H9 (cell line): ENCODE measurements at regions not wholly inside any gene's neighbourhood (a gene's known extent, or its start where the extent isn't known, plus 50 kb on each side); places are given as distances from the start of the nearest gene placed in this dataset.

Experiments
- DNase-seq: peaks from one replicate; pipeline ENCODE4 v3.0.0-alpha.2; 2017
- H2AFZ ChIP-seq: one replicate; pipeline ENCODE4 v1.6.1; 2013; ENCODE audit warnings: mild to moderate bottlenecking, low read length, control low read depth, moderate library complexity
- H2AK5ac ChIP-seq: 2 replicates; pipeline ENCODE4 v1.6.1; 2013; ENCODE audit warnings: low read length, control low read depth, mixed read lengths; ENCODE audit not compliant: insufficient read length
- H2BK120ac ChIP-seq: one replicate; pipeline ENCODE4 v1.6.1; 2013; ENCODE audit warnings: low read depth, mild to moderate bottlenecking, low read length, control low read depth, inconsistent platforms; ENCODE audit not compliant: poor library complexity, severe bottlenecking
- H2BK12ac ChIP-seq: 2 replicates; pipeline ENCODE4 v1.6.1; 2013; ENCODE audit warnings: low read length, control low read depth, mixed read lengths, low read depth; ENCODE audit not compliant: insufficient read length
- H2BK15ac ChIP-seq: 2 replicates; pipeline ENCODE4 v1.6.1; 2013; ENCODE audit warnings: low read depth, low read length, control low read depth
- H2BK20ac ChIP-seq: one replicate; pipeline ENCODE4 v1.6.1; 2013; ENCODE audit warnings: low read depth, mild to moderate bottlenecking, low read length, control low read depth, inconsistent platforms; ENCODE audit not compliant: poor library complexity, severe bottlenecking
- H2BK5ac ChIP-seq: 2 replicates; pipeline ENCODE4 v1.6.1; 2013; ENCODE audit warnings: low read length, control low read depth, mixed read lengths; ENCODE audit not compliant: insufficient read length
- H3K14ac ChIP-seq: 2 replicates; pipeline ENCODE4 v1.6.1; 2013; ENCODE audit warnings: low read length, control low read depth; ENCODE audit not compliant: insufficient read depth
- H3K18ac ChIP-seq: 2 replicates; pipeline ENCODE4 v1.6.1; 2013; ENCODE audit warnings: low read depth, mild to moderate bottlenecking, mixed read lengths, low read length, control low read depth; ENCODE audit not compliant: insufficient read length
- H3K23ac ChIP-seq: 2 replicates; pipeline ENCODE4 v1.6.1; 2013; ENCODE audit warnings: low read length, control low read depth, mixed read lengths, low read depth; ENCODE audit not compliant: insufficient read length
- H3K23me2 ChIP-seq: 2 replicates; pipeline ENCODE4 v1.6.1; 2013; ENCODE audit warnings: low read depth, mild to moderate bottlenecking, mixed read lengths, low read length, control low read depth; ENCODE audit not compliant: insufficient read length, poor library complexity, severe bottlenecking
- H3K27ac ChIP-seq: 2 replicates; pipeline ENCODE4 v1.5.1; 2013; ENCODE audit warnings: low read length, control low read depth, mixed read lengths, low read depth; ENCODE audit not compliant: insufficient read length
- H3K27me3 ChIP-seq: 2 replicates; pipeline ENCODE4 v1.6.1; 2013; ENCODE audit warnings: low read length, control low read depth, inconsistent platforms; ENCODE audit not compliant: insufficient read depth
- H3K4ac ChIP-seq: 2 replicates; pipeline ENCODE4 v1.6.1; 2013; ENCODE audit warnings: low read depth, mild to moderate bottlenecking, control low read depth, inconsistent platforms, low read length, moderate library complexity
- H3K4me1 ChIP-seq: 2 replicates; pipeline ENCODE4 v1.6.1; 2013; ENCODE audit warnings: low read length, control low read depth, inconsistent platforms; ENCODE audit not compliant: insufficient read depth
- H3K4me2 ChIP-seq: 2 replicates; pipeline ENCODE4 v1.6.1; 2013; ENCODE audit warnings: low read length, control low read depth, mixed read lengths; ENCODE audit not compliant: insufficient read length, insufficient read depth
- H3K56ac ChIP-seq: 2 replicates; pipeline ENCODE4 v1.6.1; 2013; ENCODE audit warnings: low read depth, mild to moderate bottlenecking, mixed read lengths, low read length, control low read depth; ENCODE audit not compliant: insufficient read length
- H3K79me1 ChIP-seq: 2 replicates; pipeline ENCODE4 v1.6.1; 2013; ENCODE audit warnings: low read depth, mild to moderate bottlenecking, moderate library complexity, low read length, control low read depth, inconsistent platforms; ENCODE audit not compliant: insufficient read depth, poor library complexity, severe bottlenecking
- H3K79me2 ChIP-seq: 2 replicates; pipeline ENCODE4 v1.6.1; 2013; ENCODE audit warnings: low read length, control low read depth, inconsistent platforms; ENCODE audit not compliant: insufficient read depth
- H3K9ac ChIP-seq: 2 replicates; pipeline ENCODE4 v1.6.1; 2013; ENCODE audit warnings: low read length, control low read depth, mixed read lengths; ENCODE audit not compliant: insufficient read length; ENCODE audit errors: extremely low read depth
- H3K9me3 ChIP-seq: one replicate; pipeline ENCODE4 v1.6.1; 2013; ENCODE audit warnings: low read depth, low read length, inconsistent platforms; ENCODE audit not compliant: control insufficient read depth
- H3T11ph ChIP-seq: one replicate; pipeline ENCODE4 v1.6.1; 2013; ENCODE audit warnings: mild to moderate bottlenecking, low read length, control low read depth, inconsistent platforms
- H4K20me1 ChIP-seq: one replicate; pipeline ENCODE4 v1.6.1; 2013; ENCODE audit not compliant: control insufficient read depth, insufficient read length, insufficient read depth
- H4K5ac ChIP-seq: 2 replicates; pipeline ENCODE4 v1.6.1; 2013; ENCODE audit warnings: low read depth, mild to moderate bottlenecking, mixed read lengths, low read length, control low read depth; ENCODE audit not compliant: insufficient read length
- H4K8ac ChIP-seq: replicated peaks from 2 replicates; pipeline ENCODE4 v1.6.1; 2013; ENCODE audit warnings: low read length, control low read depth, mixed read lengths, low read depth; ENCODE audit not compliant: insufficient read length
- H4K91ac ChIP-seq: 2 replicates; pipeline ENCODE4 v1.6.1; 2013; ENCODE audit warnings: low read depth, mild to moderate bottlenecking, moderate library complexity, mixed read lengths, low read length, control low read depth; ENCODE audit not compliant: insufficient read length
- H3K27ac Mint-ChIP-seq, 3 experiments: 2 replicates in 2 of 3; 3 replicates in 1 of 3; pipeline ENCODE4 v1.8.0; 2020 to 2021; ENCODE audit warnings: mixed read lengths in 3 of 3, mild to moderate bottlenecking in 1 of 3, moderate library complexity in 1 of 3
- H3K27me3 Mint-ChIP-seq: 2 replicates; pipeline ENCODE4 v1.8.0; 2021; ENCODE audit warnings: low read depth, mild to moderate bottlenecking, moderate library complexity, mixed read lengths
- H3K36me3 Mint-ChIP-seq, 3 experiments: 2 replicates in 2 of 3; 3 replicates in 1 of 3; pipeline ENCODE4 v1.8.0; 2020 to 2021; ENCODE audit warnings: low read depth in 3 of 3, mixed read lengths in 3 of 3; ENCODE audit not compliant: insufficient read depth in 1 of 3
- H3K4me1 Mint-ChIP-seq, 2 experiments: 2 replicates each; pipeline ENCODE4 v1.8.0; 2020; ENCODE audit warnings: mixed read lengths in 2 of 2
- H3K4me3 Mint-ChIP-seq, 2 experiments: 2 replicates in 1 of 2; 3 replicates in 1 of 2; pipeline ENCODE4 v1.8.0; 2020 to 2021; ENCODE audit warnings: mild to moderate bottlenecking in 2 of 2, mixed read lengths in 2 of 2, moderate library complexity in 1 of 2
- H3K9me3 Mint-ChIP-seq, 2 experiments: 2 replicates in 1 of 2; 3 replicates in 1 of 2; pipeline ENCODE4 v1.8.0; 2020; ENCODE audit warnings: mild to moderate bottlenecking in 2 of 2, mixed read lengths in 2 of 2, moderate library complexity in 1 of 2
- WGBS: extraction: QIAGEN DNeasy Blood & Tissue Kit; methylation state at CpG from one replicate; pipeline ENCODE4 v1.1.7; 2013; ENCODE audit warnings: missing lambda C conversion rate, low lambda C conversion rate, mixed read lengths; ENCODE audit not compliant: insufficient read length; ENCODE audit errors: extremely low coverage; 5-methylcytosine and 5-hydroxymethylcytosine counted together
- TF ChIP-seq, protein P1 (sequence below): fragments of 200-600 bp; sonication (generic); conservative IDR thresholded peaks from 3 replicates; pipeline ENCODE4 v1.8.0; 2021; ENCODE audit warnings: antibody characterized with exemption, mild to moderate bottlenecking

DNA sequence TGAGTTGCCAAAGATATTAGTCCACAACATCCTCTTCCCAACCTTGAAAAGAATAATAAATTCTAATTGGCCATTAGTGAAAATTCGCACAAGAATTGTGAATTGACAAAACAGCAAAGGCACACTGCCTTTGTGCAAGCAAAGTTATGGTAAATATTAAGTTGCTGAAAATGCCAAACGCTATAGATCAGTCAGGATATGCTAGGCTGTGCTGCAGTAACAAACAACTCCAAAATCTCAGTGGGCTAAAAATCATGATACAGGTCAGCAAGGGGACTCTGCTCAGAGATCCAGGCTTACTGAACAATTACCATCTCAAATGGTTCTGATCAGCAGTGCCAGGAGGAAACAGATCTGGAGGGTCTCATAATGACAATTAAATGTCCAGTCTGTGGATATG is 238.0 kb upstream of the IGF1R start:
- Histone ChIP-seq H2BK120ac (no peak overlapping the region), H3K14ac (no peak overlapping the region), H3K27me3 (no peaks in the 10 kb centered on the region), H4K20me1 (no peaks in the 10 kb centered on the region), H3K23ac (no peak overlapping the region), H3K23me2 (no peaks in the 10 kb centered on the region), H2BK5ac (no peak overlapping the region), H4K8ac (no peak overlapping the region), H3K9ac (no peak overlapping the region), H4K91ac (no peak overlapping the region), H2AK5ac (no peak overlapping the region), H3K79me1 (no peaks in the 10 kb centered on the region), H3K4me2 (no peak overlapping the region), H3K27ac (no peak overlapping the region), H3K9me3 (no peaks in the 10 kb centered on the region), H3K18ac (no peak overlapping the region), H3K56ac (no peak overlapping the region), H2BK20ac (no peak overlapping the region), H2BK12ac (no peak overlapping the region), H3K79me2 (no peaks in the 10 kb centered on the region), H3K4ac (no peak overlapping the region), H3T11ph (no peak overlapping the region), H4K5ac (no peak overlapping the region), H2BK15ac (no peak overlapping the region), H3K4me1 (no peaks in the 10 kb centered on the region), H2AFZ (no peak overlapping the region)
- Mint-ChIP-seq H3K9me3 (peaks cover 4 to 5% of the 10 kb centered on the region in 2 experiments; a peak in 2 of 5 replicates), H3K27me3 (peaks cover 18% of the 10 kb centered on the region), H3K4me1 (no peaks in the 10 kb centered on the region), H3K4me3 (no peak overlapping the region), H3K36me3 (no peaks in the 10 kb centered on the region; a peak in 1 of 7 replicates), H3K27ac (no peak overlapping the region)
- TF ChIP-seq, protein P1, sequence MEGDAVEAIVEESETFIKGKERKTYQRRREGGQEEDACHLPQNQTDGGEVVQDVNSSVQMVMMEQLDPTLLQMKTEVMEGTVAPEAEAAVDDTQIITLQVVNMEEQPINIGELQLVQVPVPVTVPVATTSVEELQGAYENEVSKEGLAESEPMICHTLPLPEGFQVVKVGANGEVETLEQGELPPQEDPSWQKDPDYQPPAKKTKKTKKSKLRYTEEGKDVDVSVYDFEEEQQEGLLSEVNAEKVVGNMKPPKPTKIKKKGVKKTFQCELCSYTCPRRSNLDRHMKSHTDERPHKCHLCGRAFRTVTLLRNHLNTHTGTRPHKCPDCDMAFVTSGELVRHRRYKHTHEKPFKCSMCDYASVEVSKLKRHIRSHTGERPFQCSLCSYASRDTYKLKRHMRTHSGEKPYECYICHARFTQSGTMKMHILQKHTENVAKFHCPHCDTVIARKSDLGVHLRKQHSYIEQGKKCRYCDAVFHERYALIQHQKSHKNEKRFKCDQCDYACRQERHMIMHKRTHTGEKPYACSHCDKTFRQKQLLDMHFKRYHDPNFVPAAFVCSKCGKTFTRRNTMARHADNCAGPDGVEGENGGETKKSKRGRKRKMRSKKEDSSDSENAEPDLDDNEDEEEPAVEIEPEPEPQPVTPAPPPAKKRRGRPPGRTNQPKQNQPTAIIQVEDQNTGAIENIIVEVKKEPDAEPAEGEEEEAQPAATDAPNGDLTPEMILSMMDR: no peak
- DNase-seq: no peak
- WGBS: no CpG with 5 or more reads among the region's 2 CpGs
